ENCODE measurements at regions not wholly inside any gene's neighbourhood (a gene's known extent, or its start where the extent isn't known, plus 50 kb on each side); places are given as distances from the start of the nearest gene placed in this dataset.

- TF ChIP-seq POLR2A (IDR thresholded peaks at IDR 0.05) (no peak), CTCF (IDR thresholded peaks at IDR 0.05) (no peak)
Observed at GRCh38 chr17:70968302-70968701, 799.0 kb downstream of the KCNJ2 start.

Measured in Peyer's patch (tissue), 4 donors.